DOHH2 (cell line): ENCODE measurements at regions not wholly inside any gene's neighbourhood (a gene's known extent, or its start where the extent isn't known, plus 50 kb on each side); places are given as distances from the start of the nearest gene placed in this dataset.

ENCODE experiments used
- H3F3A ChIP-seq: fragments of 200-600 bp; sonication (generic), shearing (Covaris generic); 2 replicates; pipeline ENCODE4 v1.6.0; 2016; ENCODE audit warnings: antibody characterized with exemption, mild to moderate bottlenecking; ENCODE audit not compliant: control insufficient read depth, insufficient read depth
- H3K27ac ChIP-seq: fragments of 200-600 bp; sonication (generic); 2 replicates; pipeline ENCODE4 v1.5.1; 2014; ENCODE audit warnings: low read depth, mild to moderate bottlenecking, low read length, moderate library complexity
- H3K27me3 ChIP-seq: fragments of 200-600 bp; sonication (generic); 2 replicates; pipeline ENCODE4 v1.6.1; 2014; ENCODE audit warnings: mild to moderate bottlenecking, low read length, mixed read lengths; ENCODE audit not compliant: control insufficient read depth
- H3K36me3 ChIP-seq: fragments of 200-600 bp; sonication (generic); 2 replicates; pipeline ENCODE4 v1.6.1; 2014; ENCODE audit warnings: mild to moderate bottlenecking, low read length, moderate library complexity, mixed read lengths; ENCODE audit not compliant: control insufficient read depth
- H3K4me1 ChIP-seq: fragments of 200-600 bp; sonication (generic); 2 replicates; pipeline ENCODE4 v1.6.1; 2014; ENCODE audit warnings: mild to moderate bottlenecking, low read length, mixed read lengths; ENCODE audit not compliant: control insufficient read depth
- H3K4me2 ChIP-seq: fragments of 200-600 bp; sonication (generic); 2 replicates; pipeline ENCODE4 v1.6.0; 2014; ENCODE audit warnings: mild to moderate bottlenecking, low read length, moderate library complexity
- H3K4me3 ChIP-seq: fragments of 200-600 bp; sonication (generic); 2 replicates; pipeline ENCODE4 v1.5.1; 2014; ENCODE audit warnings: mild to moderate bottlenecking, low read length, mixed read lengths
- H3K79me2 ChIP-seq: fragments of 200-600 bp; sonication (generic); 2 replicates; pipeline ENCODE4 v1.6.1; 2014; ENCODE audit warnings: mild to moderate bottlenecking, low read length, mixed read lengths; ENCODE audit not compliant: control insufficient read depth
- H3K9me2 ChIP-seq: fragments of 200-600 bp; sonication (generic); replicated peaks from 2 replicates; pipeline ENCODE4 v1.6.1; 2014; ENCODE audit warnings: mild to moderate bottlenecking, low read length, mixed read lengths; ENCODE audit not compliant: control insufficient read depth
- H3K9me3 ChIP-seq: fragments of 200-600 bp; sonication (generic); 2 replicates; pipeline ENCODE4 v1.6.1; 2014; ENCODE audit warnings: antibody characterized with exemption, low read length, mixed read lengths; ENCODE audit not compliant: control insufficient read depth, insufficient read depth
- H4K20me1 ChIP-seq: fragments of 200-600 bp; sonication (generic); 2 replicates; pipeline ENCODE4 v1.6.0; 2014; ENCODE audit warnings: low read depth, mild to moderate bottlenecking, antibody characterized with exemption, low read length, moderate library complexity; ENCODE audit not compliant: control insufficient read depth, insufficient read depth
- CTCF ChIP-seq: fragments of 200-600 bp; sonication (generic); IDR thresholded peaks from one replicate; pipeline ENCODE4 v1.5.1; 2014; ENCODE audit warnings: antibody characterized with exemption, mild to moderate bottlenecking, low read depth, low read length; ENCODE audit not compliant: poor library complexity, severe bottlenecking
- EZH2phosphoT487 ChIP-seq: fragments of 200-600 bp; sonication (generic); IDR thresholded peaks from 2 replicates; pipeline ENCODE4 v1.6.1; 2017; ENCODE audit warnings: borderline replicate concordance, mild to moderate bottlenecking, antibody characterized with exemption, low read length, moderate library complexity, mixed read lengths

GRCh38 chr14:100662879-100663760, 63.6 kb upstream of the DLK1 start:
- H3K4me2 ChIP-seq, result peak overlapping the region; percentile 41
- H3K4me1 ChIP-seq, result peaks cover 6% of the 10 kb centered on the region
- H3F3A ChIP-seq, result no peaks in the 10 kb centered on the region
- H4K20me1 ChIP-seq, result no peaks in the 10 kb centered on the region
- no peak overlapping the region for H3K27ac ChIP-seq
- H3K9me3 ChIP-seq, result no peaks in the 10 kb centered on the region
- no peaks in the 10 kb centered on the region for H3K79me2 ChIP-seq
- 0 out of 2 replicates have a peak overlapping the region, but pooled peaks have one; percentile 25 for H3K4me3 ChIP-seq
- TF ChIP-seq EZH2phosphoT487, result no peak
- TF ChIP-seq CTCF, result peak; percentile 97
- no peaks in the 10 kb centered on the region for H3K9me2 ChIP-seq
- H3K36me3 ChIP-seq, result no peaks in the 10 kb centered on the region
- H3K27me3 ChIP-seq, result no peaks in the 10 kb centered on the region

GRCh38 chr14:100663761-100664052, 63.0 kb upstream of the DLK1 start:
- Histone ChIP-seq H3K4me1 (peaks cover 6% of the 10 kb centered on the region), H3F3A (no peaks in the 10 kb centered on the region), H3K9me2 (no peaks in the 10 kb centered on the region), H3K27me3 (no peaks in the 10 kb centered on the region), H3K27ac (no peak overlapping the region), H4K20me1 (no peaks in the 10 kb centered on the region), H3K9me3 (no peaks in the 10 kb centered on the region), H3K4me3 (no peak overlapping the region), H3K36me3 (no peaks in the 10 kb centered on the region), H3K79me2 (no peaks in the 10 kb centered on the region), H3K4me2 (no peak overlapping the region)
- TF ChIP-seq CTCF (no peak), EZH2phosphoT487 (no peak)

GRCh38 chr14:100664231-100664630, 62.5 kb upstream of the DLK1 start:
- Histone ChIP-seq H3K27me3 (no peaks in the 10 kb centered on the region), H3K27ac (no peak overlapping the region)

More at GRCh38 chr14:100664231-100664630, 62.5 kb upstream of the DLK1 start:
- no peaks in the 10 kb centered on the region for H3K9me2 ChIP-seq
- H3K4me3 ChIP-seq, result no peak overlapping the region
- H3K4me2 ChIP-seq, result no peak overlapping the region
- H3K79me2 ChIP-seq, result no peaks in the 10 kb centered on the region
- H3F3A ChIP-seq, result no peaks in the 10 kb centered on the region
- H3K4me1 ChIP-seq, result peaks cover 6% of the 10 kb centered on the region
- no peaks in the 10 kb centered on the region for H4K20me1 ChIP-seq
- no peaks in the 10 kb centered on the region for H3K36me3 ChIP-seq
- H3K9me3 ChIP-seq, result no peaks in the 10 kb centered on the region
- no peak for TF ChIP-seq EZH2phosphoT487
- no peak for TF ChIP-seq CTCF
